ENCODE measurements at regions not wholly inside any gene's neighbourhood (a gene's known extent, or its start where the extent isn't known, plus 50 kb on each side); places are given as distances from the start of the nearest gene placed in this dataset.

DNA sequence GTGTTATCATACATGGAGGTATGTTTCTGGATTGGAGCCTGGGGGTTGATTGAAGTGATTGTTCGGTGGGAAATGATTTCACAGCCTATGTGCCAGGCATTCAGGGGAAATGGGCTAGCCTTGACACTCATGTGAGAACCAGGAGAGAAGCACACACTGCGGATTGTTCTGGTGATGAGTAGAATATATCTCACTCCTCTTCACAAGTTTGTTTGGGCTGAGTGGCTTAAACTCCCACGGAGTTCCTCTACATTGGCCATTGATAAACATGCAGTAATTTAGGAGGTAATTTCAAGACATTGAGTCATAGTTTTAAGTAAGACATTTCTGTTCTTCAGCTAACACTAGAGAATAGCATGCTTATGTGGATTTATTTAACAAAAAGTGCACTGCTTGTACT, 498.9 kb upstream of the NETO1 start:
- CTCF ChIA-PET, result no interaction called here
- Histone ChIP-seq H3K27ac (ENCODE audit: control insufficient read depth, insufficient read depth) (no peak overlapping the region), H3K36me3 (ENCODE audit: control insufficient read depth in 2 of 2, insufficient read depth in 2 of 2, low read length in 1 of 2) (no peaks in the 10 kb centered on the region), H3K79me2 (ENCODE audit: control insufficient read depth, insufficient read depth, low read length) (no peaks in the 10 kb centered on the region), H2AFZ (ENCODE audit: control insufficient read depth, low read depth, low read length) (no peak overlapping the region), H3K4me2 (ENCODE audit: control insufficient read depth, insufficient read depth) (no peak overlapping the region), H3K4me1 (ENCODE audit: control insufficient read depth, insufficient read depth, low read length) (no peaks in the 10 kb centered on the region), H3K9ac (ENCODE audit: control insufficient read depth, insufficient read depth, low read length) (no peak overlapping the region), H4K20me1 (ENCODE audit: control insufficient read depth, insufficient read depth) (no peaks in the 10 kb centered on the region), H3K4me3 (no peak overlapping the region), H3K9me3 (replicated peaks; ENCODE audit: control insufficient read depth, insufficient read depth, low read length) (no peaks in the 10 kb centered on the region), H3K27me3 (replicated peaks in 1 of 2; ENCODE audit: control insufficient read depth in 2 of 2, insufficient read depth in 2 of 2, low read length in 1 of 2) (no peaks in the 10 kb centered on the region)
- intact Hi-C loops (cut with micrococcal nuclease; ENCODE audit: unreplicated experiment) (no loop called here), in situ Hi-C loops (cut with MboI) (no loop called here)
- ATAC-seq, result no peak
- POLR2A ChIA-PET, result no interaction called here
- no peak for TF ChIP-seq FOXK2 (IDR thresholded peaks at IDR 0.05)
- TF ChIP-seq NR2C1 (IDR thresholded peaks at IDR 0.05), result no peak
- no peak for TF ChIP-seq PAX8 (IDR thresholded peaks at IDR 0.05)
- TF ChIP-seq, protein P1, sequence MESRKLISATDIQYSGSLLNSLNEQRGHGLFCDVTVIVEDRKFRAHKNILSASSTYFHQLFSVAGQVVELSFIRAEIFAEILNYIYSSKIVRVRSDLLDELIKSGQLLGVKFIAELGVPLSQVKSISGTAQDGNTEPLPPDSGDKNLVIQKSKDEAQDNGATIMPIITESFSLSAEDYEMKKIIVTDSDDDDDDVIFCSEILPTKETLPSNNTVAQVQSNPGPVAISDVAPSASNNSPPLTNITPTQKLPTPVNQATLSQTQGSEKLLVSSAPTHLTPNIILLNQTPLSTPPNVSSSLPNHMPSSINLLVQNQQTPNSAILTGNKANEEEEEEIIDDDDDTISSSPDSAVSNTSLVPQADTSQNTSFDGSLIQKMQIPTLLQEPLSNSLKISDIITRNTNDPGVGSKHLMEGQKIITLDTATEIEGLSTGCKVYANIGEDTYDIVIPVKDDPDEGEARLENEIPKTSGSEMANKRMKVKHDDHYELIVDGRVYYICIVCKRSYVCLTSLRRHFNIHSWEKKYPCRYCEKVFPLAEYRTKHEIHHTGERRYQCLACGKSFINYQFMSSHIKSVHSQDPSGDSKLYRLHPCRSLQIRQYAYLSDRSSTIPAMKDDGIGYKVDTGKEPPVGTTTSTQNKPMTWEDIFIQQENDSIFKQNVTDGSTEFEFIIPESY (IDR thresholded peaks at IDR 0.05), result no peak
- TF ChIP-seq HDAC6 (IDR thresholded peaks at IDR 0.05; ENCODE audit: unreplicated experiment), result no peak
- TF ChIP-seq SREBF1 (IDR thresholded peaks at IDR 0.05; ENCODE audit: low read length), result no peak
- 14% methylated on average over 3 of the region's 3 CpGs for WGBS (ENCODE audit: insufficient coverage, insufficient replicate concordance, low lambda C conversion rate, missing lambda C conversion rate)
- no peak for DNase-seq (ENCODE audit: low read depth, low spot score)
- no peak for FAIRE-seq
- RAD21 ChIA-PET (ENCODE audit: unreplicated experiment), result no interaction called here
- SMC1A ChIA-PET (ENCODE audit: uncharacterized antibody, unreplicated experiment), result no interaction called here
- BruUV-seq (replicated peaks), result no TSS peak

DNA sequence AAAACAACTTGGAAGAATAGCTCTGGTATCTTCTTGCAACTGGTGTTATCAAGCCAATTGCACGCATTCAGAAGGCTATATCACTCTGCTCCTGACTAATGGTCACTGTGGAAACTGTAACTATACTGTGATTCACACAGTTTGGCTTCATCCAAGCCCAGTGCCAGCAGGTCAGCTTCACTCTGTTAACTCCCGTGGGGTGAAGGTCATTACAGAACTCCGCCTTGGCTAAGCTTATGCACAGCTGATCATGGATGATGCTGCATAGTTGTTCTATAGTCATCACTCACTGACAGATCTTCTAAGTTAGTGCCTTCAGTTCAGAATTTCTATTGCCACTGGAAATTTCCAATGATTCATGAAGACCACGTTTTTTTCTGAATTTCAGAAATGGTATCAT, 497.2 kb upstream of the NETO1 start:
- Histone ChIP-seq H2AFZ (ENCODE audit: control insufficient read depth, low read depth, low read length) (no peak overlapping the region), H3K4me3 (no peak overlapping the region), H3K4me2 (ENCODE audit: control insufficient read depth, insufficient read depth) (no peak overlapping the region), H4K20me1 (ENCODE audit: control insufficient read depth, insufficient read depth) (no peaks in the 10 kb centered on the region), H3K27ac (ENCODE audit: control insufficient read depth, insufficient read depth) (no peak overlapping the region), H3K9ac (ENCODE audit: control insufficient read depth, insufficient read depth, low read length) (no peak overlapping the region), H3K36me3 (ENCODE audit: control insufficient read depth in 2 of 2, insufficient read depth in 2 of 2, low read length in 1 of 2) (no peaks in the 10 kb centered on the region), H3K9me3 (replicated peaks; ENCODE audit: control insufficient read depth, insufficient read depth, low read length) (no peaks in the 10 kb centered on the region), H3K79me2 (ENCODE audit: control insufficient read depth, insufficient read depth, low read length) (no peaks in the 10 kb centered on the region), H3K27me3 (replicated peaks in 1 of 2; ENCODE audit: control insufficient read depth in 2 of 2, insufficient read depth in 2 of 2, low read length in 1 of 2) (no peaks in the 10 kb centered on the region), H3K4me1 (ENCODE audit: control insufficient read depth, insufficient read depth, low read length) (no peaks in the 10 kb centered on the region)
- ChIA-PET CTCF (interaction anchor here (1.0 kb wide), 1 partner anchor 79 kb away, joined by 5 read pairs; no protein-coding TSS in a partner anchor), POLR2A (no interaction called here), SMC1A (ENCODE audit: uncharacterized antibody, unreplicated experiment) (no interaction called here), RAD21 (ENCODE audit: unreplicated experiment) (no interaction called here)
- 34% methylated on average over 4 of the region's 4 CpGs for WGBS (ENCODE audit: insufficient coverage, insufficient replicate concordance, low lambda C conversion rate, missing lambda C conversion rate)
- no peak for DNase-seq (ENCODE audit: low read depth, low spot score)
- intact Hi-C loops (cut with micrococcal nuclease; ENCODE audit: unreplicated experiment) (no loop called here), in situ Hi-C loops (cut with MboI) (no loop called here)
- BruUV-seq (replicated peaks), result no TSS peak
- no peak for ATAC-seq
- TF ChIP-seq, protein P2, sequence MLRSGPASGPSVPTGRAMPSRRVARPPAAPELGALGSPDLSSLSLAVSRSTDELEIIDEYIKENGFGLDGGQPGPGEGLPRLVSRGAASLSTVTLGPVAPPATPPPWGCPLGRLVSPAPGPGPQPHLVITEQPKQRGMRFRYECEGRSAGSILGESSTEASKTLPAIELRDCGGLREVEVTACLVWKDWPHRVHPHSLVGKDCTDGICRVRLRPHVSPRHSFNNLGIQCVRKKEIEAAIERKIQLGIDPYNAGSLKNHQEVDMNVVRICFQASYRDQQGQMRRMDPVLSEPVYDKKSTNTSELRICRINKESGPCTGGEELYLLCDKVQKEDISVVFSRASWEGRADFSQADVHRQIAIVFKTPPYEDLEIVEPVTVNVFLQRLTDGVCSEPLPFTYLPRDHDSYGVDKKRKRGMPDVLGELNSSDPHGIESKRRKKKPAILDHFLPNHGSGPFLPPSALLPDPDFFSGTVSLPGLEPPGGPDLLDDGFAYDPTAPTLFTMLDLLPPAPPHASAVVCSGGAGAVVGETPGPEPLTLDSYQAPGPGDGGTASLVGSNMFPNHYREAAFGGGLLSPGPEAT (IDR thresholded peaks at IDR 0.05; ENCODE audit: low read depth), result no peak
- no peak for FAIRE-seq
